A172 (cell line): ENCODE measurements at regions not wholly inside any gene's neighbourhood (a gene's known extent, or its start where the extent isn't known, plus 50 kb on each side); places are given as distances from the start of the nearest gene placed in this dataset.

ENCODE experiments used
- DNase-seq: peaks from one replicate; pipeline ENCODE4 v3.0.0-alpha.2; 2015; ENCODE audit warnings: low spot score

DNA sequence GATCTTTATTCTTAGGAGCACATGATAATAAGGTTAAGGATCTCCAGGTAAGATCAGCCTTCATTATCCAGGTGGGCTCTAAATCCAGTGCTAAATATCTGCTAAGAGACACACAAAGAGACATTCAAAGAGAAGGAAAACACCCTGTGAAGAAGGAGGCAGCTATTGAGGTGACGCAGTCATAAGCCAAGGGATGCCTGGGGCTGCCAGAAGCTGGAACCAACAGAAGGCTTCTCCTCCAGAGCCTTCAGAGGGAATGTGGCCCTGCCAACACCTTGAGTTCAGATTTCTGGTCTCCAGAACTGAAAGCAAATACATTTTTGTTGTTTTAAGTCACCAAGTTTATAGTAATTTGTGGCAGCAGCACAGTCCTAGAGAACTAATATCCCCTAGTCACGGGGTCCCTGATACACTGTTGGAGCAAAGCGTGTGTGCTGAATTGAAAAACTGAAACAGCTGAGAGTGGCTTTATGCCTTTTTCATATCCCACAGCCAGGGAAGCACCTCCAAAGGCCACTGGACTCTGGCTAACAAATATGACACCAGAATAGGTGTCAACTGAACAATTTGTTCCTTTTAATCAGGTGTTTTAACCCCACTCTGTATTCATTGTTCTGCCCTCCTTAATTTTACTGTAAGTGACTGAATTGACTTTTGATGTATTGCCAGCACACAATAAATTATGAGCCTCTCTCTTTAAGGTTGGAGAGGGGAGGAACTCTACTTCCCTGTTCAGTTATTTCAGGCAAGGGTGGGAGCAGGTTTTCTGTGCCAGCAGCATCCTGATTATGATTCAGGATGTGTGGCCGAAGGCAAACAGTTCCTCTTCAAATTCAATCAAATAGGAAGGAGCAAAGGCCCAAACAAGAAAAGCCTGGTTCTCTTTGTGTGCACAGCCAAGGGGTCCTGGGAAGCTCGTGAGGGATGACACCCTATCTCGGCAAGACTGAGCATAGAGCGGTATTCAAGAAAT is 151.8 kb upstream of the HES1 start:
- DNase-seq = no peak

DNA sequence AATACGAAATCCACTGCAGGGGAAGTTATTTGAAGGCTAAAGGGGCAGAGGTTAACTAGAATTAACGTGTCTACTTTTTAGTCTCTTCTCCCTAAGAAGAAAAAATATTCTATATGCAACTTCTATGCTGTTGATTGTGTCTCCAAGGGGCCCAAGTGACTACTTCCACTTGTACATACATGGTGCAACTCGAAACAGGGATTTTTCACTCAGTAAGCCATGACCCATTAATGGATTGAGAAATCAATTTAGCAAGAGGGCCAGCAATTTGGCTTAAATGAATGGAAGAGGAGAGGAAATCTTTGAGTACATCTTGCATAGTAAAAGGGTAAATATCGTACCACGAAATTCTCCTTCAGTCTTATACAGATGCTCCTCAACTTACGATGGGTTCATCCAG is 151.1 kb upstream of the HES1 start:
- DNase-seq = no peak

DNA sequence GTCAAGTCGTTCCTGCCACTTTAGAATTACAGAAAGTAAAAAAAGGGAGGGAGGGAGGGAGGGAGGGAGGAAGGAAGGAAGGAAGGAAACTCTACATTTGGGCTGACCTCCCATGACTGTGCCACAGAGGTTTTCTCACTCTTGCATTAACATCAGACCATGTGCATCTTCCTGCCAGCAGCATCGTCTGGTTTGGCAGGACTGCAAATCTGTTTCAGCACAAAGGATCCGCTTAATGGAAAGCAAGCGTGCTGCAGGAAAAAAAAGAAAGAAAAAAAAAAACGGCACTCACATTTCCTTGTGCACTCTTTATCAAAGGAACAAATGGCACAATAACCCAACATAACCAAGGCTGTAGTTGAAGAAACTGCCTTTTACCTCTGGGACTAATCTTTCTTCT is 148.8 kb upstream of the HES1 start:
- DNase-seq = no peak

DNA sequence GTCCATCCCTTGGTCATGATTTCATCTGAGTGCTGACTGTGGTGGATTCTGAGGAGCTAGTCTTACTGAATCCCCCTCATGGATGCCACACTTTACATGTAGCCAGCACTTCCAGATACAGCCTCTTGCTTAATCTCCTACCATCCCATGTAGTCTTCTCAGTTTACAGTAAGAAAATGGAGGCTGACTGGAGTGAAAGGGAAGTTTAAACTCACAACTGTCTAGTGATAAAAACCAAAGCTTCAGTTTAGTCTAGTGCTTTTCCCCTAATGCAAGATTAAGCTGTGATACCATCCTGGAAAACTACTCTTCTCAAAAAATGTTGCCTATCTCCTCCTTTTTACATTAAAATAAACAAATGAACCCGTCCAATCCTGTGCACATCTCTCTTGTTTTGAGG is 146.8 kb upstream of the HES1 start:
- DNase-seq = no peak

DNA sequence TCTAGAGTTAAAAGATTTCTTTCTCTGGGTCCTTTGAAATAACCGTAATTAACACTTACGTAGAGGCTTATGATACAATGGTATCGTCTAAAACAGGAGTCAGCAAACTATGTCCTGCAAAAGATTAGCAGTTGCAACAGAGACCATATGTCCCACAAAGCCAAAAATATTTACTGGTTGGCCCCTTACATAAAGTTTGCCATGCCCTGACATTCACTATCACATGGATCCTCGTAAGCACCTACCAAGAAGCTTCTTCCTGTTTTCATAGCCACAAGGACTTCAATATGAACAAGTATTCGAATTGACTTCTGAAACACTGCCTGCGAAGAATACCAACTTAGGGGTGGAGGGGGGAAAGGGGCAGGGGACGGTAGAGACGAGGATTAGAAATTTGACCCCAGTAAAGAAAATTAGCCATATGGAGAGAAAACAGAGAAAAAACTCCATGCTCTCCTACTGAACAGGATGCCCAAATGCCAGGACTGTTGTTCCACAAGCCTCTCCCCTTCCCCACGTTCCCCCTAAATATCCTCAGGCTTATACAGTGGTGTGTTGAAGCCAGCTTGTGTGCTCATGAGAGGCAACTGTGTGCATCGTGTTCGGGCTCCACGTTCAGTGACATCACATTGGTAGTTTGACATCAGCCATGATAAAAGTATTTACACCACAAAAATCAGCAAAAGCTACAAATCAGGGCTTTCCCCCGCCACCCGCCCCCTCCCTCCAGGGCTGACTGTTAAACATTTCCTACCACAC is 144.1 kb upstream of the HES1 start:
- no peak for DNase-seq

DNA sequence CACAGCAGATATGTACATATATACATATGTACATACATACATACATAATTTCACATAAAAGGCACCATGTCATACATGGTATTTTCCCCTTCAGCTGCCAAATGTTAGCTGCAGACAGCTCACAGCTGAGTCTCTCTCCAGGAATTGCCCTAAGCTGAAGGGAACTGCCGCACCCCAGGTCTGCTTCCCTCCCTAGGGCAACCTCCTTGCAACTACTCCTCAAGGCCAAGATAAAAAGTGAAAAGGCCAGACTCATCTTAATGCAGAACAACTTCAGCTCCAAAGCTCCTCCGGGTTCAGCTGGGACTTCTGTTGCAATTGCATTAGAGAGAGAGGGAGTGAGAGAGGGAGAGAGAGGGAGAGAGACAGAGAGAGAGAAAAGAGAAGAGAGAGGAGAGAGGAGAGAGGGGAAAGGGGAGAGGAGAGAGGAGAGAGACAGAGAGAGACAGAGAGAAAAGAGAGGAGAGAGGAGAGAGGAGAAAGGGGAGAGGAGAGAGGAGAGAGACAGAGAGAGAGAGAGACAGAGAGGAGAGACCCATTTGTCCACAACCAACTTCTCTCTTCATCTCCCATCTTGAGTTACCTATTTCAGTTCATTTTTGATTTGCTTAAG is 143.4 kb upstream of the HES1 start:
- no peak for DNase-seq

DNA sequence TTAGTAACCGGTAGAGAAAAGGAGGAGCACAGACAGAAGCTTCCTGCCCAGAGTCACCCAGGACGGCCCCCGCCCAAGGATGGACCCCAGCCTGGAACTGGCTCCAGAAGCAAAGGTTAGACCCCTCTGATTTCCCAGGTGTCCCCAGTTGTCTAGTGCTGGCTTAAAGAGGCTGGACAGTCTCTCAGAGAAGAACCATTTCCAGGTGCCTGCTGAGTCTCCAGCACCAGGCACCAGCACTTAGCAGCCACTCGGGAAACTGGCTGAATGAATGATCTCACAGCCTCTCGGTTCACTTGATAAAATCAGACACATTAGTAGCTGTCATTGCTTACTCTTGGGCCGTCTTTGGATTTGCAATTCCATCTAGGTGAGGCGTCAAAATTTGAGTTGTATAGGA is 139.7 kb upstream of the HES1 start:
- no peak for DNase-seq

DNA sequence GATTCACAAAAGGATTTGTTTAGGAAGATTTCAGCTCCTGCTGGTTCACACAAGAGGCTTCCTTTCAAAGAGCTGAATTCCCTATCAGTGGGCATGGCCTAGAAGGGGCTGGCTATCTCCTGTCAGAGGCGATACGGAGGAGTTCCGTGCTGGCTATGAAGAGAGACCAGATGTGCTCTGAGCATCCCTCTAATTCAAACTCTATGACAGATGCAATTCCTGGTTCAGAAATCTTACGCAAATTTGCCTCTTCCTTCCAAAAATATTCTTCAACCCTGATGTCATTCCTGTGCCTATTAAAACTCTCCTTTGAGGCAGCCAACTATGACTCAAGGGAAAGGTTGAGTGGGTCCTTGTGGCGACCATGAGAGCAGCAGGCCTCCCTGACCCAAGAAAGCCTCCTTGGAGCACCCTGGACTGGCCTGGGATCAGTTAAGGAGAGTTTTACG is 139.3 kb upstream of the HES1 start:
- DNase-seq = no peak

DNA sequence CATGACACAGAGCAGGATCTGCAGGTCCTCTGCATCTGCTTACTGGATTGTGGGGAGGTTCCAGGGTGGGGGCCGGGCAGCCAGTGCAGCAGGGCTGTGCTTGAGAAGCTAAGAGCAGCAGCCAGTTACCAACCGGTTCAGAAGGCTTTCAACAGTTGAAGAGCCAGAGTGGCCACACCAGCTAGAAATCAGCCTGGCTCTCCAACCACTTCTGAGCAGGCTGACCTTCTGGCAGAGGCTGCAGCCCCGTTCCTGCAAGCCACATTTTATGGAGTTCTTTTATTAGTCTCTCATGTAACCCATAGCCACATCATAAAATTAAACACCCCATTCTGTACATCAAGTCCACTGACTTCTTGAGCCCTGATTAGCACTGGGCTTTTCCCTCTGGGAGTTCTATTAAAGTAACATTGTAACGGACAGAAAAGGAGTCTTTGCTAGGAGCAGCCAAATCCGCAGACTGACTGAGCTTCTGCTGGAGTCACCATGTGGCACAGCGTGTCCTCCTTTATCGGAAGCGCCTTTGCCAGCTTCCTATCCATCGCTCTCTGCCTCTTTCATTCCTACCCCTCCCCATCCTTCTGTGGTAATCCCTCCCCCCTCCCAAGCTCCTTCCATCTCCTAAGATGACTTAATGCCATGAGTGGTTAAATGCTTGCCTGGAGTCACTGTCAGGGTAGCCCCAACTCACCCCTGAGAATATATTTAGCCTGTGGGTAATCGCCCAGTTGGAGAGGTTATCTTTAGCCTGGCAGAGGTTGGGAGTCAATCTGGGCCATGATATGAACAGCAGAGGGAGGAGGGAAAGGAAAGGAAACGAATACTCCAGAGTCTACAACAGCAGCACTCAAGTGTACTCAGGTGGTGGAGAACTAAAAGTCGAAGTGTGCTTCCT is 138.5 kb upstream of the HES1 start:
- peak; percentile 8 for DNase-seq

DNA sequence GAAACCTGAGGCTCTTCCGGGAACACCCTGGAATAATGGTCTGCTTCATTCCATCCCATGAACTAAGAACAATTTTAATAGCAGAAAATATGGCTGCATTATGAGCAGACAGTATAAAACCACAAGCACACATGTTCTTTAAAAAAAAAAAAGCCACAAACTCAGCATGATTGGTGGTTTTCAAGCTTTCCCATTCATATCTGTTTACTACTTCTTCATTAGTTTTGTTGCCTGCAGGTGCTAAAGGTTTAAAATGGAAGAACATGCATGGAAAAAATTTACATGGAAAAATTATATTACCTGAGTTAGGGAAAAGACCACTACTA is 137.9 kb upstream of the HES1 start:
- DNase-seq = no peak

DNA sequence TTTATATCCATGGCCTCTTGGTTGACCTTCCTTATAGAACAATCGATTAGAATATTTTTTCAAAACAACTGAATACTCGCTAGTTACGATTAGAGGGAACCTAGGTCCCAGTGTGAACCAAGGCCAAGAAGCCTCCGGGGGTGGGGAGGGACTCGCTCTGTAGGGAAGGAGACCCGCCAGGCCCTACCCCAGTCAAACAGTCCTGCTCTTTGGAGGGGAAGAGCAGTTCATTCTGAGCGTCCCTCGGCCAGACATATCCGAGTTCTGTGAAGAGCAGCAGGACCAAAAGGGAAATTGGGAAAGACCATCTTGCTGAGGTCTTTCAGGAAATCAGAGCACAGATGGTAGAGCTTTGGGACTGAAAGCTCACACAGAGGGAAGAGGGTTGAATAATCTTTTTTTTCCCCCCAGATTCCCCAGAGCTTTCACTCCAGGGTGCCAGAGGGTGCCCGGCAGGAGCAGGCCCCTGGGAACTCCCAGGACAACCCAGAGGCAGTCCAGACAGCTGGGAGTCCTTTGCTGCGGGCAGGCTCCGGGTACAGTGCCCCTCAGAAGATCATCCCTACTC is 137.2 kb upstream of the HES1 start:
- no peak for DNase-seq

DNA sequence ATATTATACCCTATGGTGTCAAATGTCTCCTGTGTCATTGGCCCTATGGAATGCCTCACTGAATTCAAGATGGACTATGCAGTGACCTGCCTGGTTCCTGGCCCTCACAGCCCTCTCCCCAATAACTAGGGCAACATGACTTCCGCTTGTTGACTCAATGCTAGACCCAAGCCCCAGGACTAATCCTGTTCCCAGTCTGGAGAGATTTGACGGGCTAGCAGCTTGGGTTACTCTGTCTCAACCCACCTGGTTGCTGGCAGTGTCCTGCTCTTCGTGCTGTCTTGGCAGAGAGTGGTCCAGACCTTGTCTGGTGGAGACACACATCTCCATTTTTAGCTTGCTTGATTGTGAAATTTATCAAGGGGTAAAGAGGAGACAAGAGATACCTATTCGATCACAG is 135.8 kb upstream of the HES1 start:
- no peak for DNase-seq

DNA sequence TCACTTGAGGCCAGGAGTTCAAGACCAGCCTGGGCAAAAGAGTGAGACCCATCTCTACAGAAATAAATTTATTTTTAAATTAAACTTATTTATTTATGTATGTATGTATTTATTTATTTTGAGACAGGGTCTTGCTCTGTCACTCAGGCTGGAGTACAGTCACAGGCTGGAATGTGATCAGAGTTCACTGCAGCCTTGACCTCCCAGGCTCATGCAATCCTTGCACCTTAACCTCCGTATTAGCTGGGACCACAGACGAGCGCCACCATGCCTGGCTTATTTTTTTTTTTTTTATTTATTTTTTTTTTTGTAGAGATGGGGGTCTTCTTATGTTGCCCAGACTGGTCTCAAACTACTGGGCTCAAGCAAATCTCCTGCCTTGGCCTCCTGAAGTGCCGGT is 135.2 kb upstream of the HES1 start:
- DNase-seq = no peak

DNA sequence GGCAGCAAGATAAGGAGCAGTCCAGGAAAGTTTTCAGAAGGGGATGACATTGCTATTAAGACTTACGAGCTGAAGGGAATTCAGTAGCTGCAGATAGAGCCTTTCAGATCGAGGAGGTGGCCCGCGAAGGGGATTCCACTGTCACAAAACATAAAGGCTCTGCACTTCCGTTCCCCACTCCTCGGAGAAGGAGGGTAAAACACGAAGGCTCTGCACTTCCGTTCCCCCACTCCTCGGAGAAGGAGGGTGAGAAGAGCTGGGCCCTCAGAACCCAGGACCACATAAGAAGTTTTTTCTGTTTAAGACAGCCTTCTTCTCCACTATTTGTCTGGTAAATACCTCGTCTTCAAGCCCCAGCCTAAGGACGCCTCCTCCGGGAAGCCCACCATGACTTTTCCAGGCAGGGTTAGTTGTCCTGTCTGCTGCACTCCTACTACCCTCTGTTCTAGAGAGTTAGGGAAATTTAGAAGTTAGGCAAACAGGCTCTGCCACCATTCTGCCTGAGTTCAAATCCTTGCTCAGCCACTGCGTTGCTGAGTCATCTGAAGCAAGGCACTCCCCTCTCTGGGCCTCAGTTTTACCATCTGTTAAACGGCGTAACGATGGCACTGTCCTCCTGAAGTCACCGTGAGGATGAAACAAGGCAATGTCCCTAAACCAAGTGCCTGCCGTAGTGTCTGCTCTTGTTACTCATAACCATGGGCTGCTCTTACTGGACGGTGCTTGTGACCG is 134.1 kb upstream of the HES1 start:
- no peak for DNase-seq

DNA sequence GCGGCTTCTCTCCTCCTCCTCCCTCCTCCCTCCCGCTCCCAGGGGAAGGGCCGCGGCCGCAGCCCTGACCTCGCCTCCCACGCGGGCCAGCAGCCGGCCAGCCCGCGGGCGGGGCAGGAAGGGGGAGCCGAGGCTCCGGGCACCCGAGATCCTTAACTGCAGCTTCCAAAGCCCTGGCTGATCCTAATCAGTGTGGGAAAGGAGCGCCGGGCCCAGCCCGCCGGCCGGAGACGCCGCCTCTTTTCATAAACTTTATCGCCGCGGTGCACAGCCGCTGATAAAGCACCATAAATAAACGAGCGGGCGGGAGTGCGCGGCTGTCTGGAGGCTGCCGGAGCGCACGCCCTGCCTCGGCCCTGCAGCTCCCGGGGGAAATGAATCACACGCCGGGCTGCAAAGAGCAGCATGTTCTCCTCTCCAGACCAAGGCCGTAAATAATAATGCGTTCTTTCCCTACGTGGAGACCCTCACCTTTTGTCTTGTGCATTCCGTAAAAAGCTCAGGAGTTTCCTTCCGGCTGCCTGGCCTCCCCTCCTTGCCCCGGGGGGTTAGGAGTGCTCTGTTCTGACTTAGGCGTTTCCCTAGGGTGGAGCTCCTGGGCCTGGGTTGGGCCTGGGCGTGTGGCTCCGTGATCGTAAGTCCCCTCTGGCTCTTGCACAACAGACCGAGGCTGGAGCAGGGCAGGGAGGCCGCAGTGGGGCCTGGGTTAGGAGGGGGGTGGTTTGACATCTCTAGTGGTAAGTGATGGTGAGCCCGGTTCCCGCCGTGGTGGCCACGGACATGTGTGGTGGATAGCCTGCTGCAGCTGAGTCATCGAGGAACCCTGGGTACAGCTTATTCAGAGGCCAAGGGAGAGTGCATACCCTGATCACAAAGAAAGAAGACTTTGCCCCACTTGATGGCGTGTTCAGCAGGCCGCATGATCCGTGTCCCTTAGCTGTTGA is 132.6 kb upstream of the HES1 start:
- DNase-seq = peak; percentile 93

DNA sequence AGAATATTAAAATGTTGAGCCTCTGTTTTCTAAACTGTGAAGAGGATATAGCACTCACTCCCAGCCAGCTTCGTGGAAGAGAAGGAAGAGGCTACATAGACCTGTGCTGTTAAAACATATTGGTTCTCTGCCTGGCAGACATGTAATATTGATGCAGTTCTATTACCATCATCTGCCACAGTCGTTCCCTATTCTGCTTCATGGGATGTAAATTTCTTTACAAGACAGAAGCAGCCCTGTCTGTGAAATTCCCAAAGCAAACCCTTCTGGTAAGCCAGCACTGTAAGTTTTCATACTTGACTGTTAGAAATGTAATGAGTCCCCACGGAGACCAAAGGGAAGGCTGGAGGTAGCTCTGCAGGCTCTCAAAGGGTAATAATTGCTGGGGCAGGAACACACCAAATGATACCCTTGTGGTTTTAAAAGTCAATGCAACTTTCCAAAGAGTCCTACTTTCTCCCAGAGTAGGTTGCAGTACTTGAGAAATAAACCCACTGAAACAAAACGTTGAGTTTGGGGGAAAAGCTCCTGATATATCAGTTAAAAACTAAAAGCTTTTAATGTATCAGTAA is 129.9 kb upstream of the HES1 start:
- no peak for DNase-seq

DNA sequence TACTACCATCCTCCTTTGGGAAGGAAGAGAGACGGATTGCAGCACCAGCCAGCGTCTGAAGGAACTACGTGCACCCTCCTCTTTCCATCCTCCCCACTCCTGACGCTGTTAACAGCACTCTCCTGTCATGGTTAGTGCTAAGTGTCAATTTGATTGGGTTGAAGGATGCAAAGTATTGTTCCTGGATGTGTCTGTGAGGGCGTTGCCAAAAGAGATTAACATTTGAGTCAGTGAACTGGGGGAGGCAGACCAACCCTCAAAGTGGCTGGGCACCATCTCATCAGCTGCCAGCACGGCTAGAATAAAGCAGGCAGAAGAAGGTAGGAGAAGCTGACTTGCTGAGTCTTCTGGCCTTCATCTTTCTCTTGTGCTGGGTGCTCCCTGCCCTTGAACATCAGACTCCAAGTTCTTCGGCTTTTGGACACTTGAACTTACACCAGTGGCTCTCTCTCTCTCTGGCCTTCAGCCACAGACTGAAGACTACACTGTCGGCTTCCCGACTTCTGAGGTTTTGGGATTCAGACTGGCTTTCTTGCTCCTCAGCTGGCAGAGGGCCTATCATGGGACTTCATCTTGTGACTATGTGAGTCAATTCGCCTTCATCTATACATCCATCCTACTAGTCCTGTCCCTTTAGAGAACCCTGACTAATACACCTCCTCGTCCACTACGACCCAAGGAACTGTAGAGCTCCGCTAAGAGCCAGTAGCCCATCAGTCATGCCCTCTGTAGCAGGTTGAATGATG is 128.2 kb upstream of the HES1 start:
- no peak for DNase-seq

DNA sequence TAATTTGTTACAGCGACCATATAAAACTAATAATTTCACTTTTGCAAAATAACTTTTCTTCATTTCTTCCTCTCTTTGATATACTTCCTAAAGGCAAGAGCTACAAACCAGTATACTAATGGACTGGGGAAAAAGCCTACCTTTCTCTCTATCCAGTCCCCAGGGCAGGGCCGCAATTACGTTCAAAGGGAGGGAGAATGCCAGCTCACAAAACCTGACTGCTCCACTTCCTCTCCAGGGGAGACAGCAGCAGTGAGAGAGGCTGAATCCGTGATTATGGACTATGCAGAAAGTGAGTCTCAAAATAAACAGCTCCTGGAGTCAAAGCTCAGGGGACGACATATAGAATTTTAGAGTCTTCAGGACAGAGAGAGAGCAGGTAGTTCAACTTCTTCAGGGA is 126.9 kb upstream of the HES1 start:
- no peak for DNase-seq
